HG03103 (cell line): ENCODE measurements at regions not wholly inside any gene's neighbourhood (a gene's known extent, or its start where the extent isn't known, plus 50 kb on each side); places are given as distances from the start of the nearest gene placed in this dataset.
"Not testable (repeated sequence)": the region's sequence is repeated elsewhere in the genome, so short reads cannot be mapped to it uniquely, and the experiment has no call there.

Experiments used
- ATAC-seq: cut with Tn5 transposase; IDR thresholded peaks from one replicate; pipeline ENCODE4 v1.9.1; 2021; ENCODE audit warnings: low read depth; ENCODE audit not compliant: unreplicated experiment

GRCh38 chr2:16184945-16185660, 244.8 kb downstream of the MYCN start:
- no peak for ATAC-seq

- no peak for ATAC-seq
Measured at GRCh38 chr2:16184341-16184890, 244.1 kb downstream of the MYCN start.

- no peak for ATAC-seq
Measured at GRCh38 chr2:16183345-16183744, 243.0 kb downstream of the MYCN start.

GRCh38 chr2:16182841-16183240, 242.5 kb downstream of the MYCN start:
- ATAC-seq, result no peak

- ATAC-seq, result not testable (repeated sequence)
Measured at GRCh38 chr2:16182311-16182815, 242.0 kb downstream of the MYCN start.

GRCh38 chr2:16181741-16182090, 241.4 kb downstream of the MYCN start:
- no peak for ATAC-seq

GRCh38 chr2:16181062-16181740, 240.9 kb downstream of the MYCN start:
- no peak for ATAC-seq

GRCh38 chr2:16180631-16181030, 240.3 kb downstream of the MYCN start:
- no peak for ATAC-seq

GRCh38 chr2:16179701-16180416, 239.5 kb downstream of the MYCN start:
- no peak for ATAC-seq

GRCh38 chr2:16178551-16179130, 238.3 kb downstream of the MYCN start:
- no peak for ATAC-seq

GRCh38 chr2:16177671-16178180, 237.4 kb downstream of the MYCN start:
- ATAC-seq, result no peak

- ATAC-seq, result no peak
Measured at GRCh38 chr2:16176971-16177480, 236.7 kb downstream of the MYCN start.

GRCh38 chr2:16175247-16175825, 235.0 kb downstream of the MYCN start:
- no peak for ATAC-seq

- no peak for ATAC-seq
Measured at GRCh38 chr2:16174693-16175045, 234.3 kb downstream of the MYCN start.

- no peak for ATAC-seq
Measured at GRCh38 chr2:16173893-16174692, 233.7 kb downstream of the MYCN start.

- no peak for ATAC-seq
Measured at GRCh38 chr2:16172324-16173175, 232.2 kb downstream of the MYCN start.

GRCh38 chr2:16171425-16171920, 231.1 kb downstream of the MYCN start:
- ATAC-seq, result no peak
